Gastroesophageal sphincter (tissue), 4 donors: ENCODE measurements at regions not wholly inside any gene's neighbourhood (a gene's known extent, or its start where the extent isn't known, plus 50 kb on each side); places are given as distances from the start of the nearest gene placed in this dataset.

Experiments used
- ATAC-seq: fragments of 150-250 bp; one replicate; pipeline ENCODE4 v1.9.1; 2016; ENCODE audit warnings: mild to moderate bottlenecking, moderate library complexity
- H3K27ac ChIP-seq, 4 donors: fragments of 200-600 bp; sonication (generic) in 3 of 4; 1 replicate in 3 of 4; 2 replicates in 1 of 4; pipeline ENCODE4 v1.5.1; 2016 to 2019
- H3K27me3 ChIP-seq: fragments of 200-600 bp; sonication (generic); one replicate; pipeline ENCODE4 v1.5.1; 2019
- H3K36me3 ChIP-seq, 2 donors: fragments of 200-600 bp; sonication (generic); one replicate each; pipeline ENCODE4 v1.5.1; 2019; ENCODE audit warnings: control low read depth in 1 of 2
- H3K4me1 ChIP-seq, 3 donors: fragments of 200-600 bp; sonication (generic); 1 replicate in 2 of 3; 2 replicates in 1 of 3; pipeline ENCODE4 v1.5.1; 2016 to 2019; ENCODE audit warnings: control low read depth in 2 of 3
- H3K4me3 ChIP-seq, 2 donors: fragments of 200-600 bp; sonication (generic); one replicate each; pipeline ENCODE4 v1.5.1; 2019; ENCODE audit warnings: mild to moderate bottlenecking in 1 of 2, moderate library complexity in 1 of 2
- H3K9me3 ChIP-seq, 3 donors: fragments of 200-600 bp; sonication (generic); one replicate each; pipeline ENCODE4 v1.5.1; 2017 to 2019; ENCODE audit warnings: control low read depth in 2 of 3
- CTCF ChIP-seq, 4 experiments: fragments of 200-600 bp in 2 of 4; fragments of 450-650 bp in 2 of 4; sonication (generic) in 1 of 4; IDR thresholded peaks; one replicate each; pipeline ENCODE4 v1.5.1; 2017 to 2019; ENCODE audit warnings: antibody characterized with exemption in 4 of 4, mild to moderate bottlenecking in 2 of 4, moderate library complexity in 2 of 4
- EP300 ChIP-seq: sonication (generic); formaldehyde crosslinking; IDR thresholded peaks from one replicate; pipeline ENCODE4 v1.6.1; 2017; ENCODE audit warnings: antibody characterized with exemption, mild to moderate bottlenecking
- POLR2A ChIP-seq, 2 donors: fragments of 450-650 bp; IDR thresholded peaks; one replicate each; pipeline ENCODE4 v1.6.1; 2017; ENCODE audit warnings: antibody characterized with exemption in 2 of 2, mild to moderate bottlenecking in 2 of 2, moderate library complexity in 1 of 2
- POLR2AphosphoS5 ChIP-seq: sonication (generic); formaldehyde crosslinking; IDR thresholded peaks from one replicate; pipeline ENCODE4 v1.6.1; 2017; ENCODE audit warnings: antibody characterized with exemption
- WGBS, 2 donors: methylation state at CpG; one replicate each; pipeline ENCODE4 v1.1.5; 2018; ENCODE audit warnings: low coverage in 1 of 2; 5-methylcytosine and 5-hydroxymethylcytosine counted together

GRCh38 chr3:59641169-59641899 is 591.5 kb upstream of the CFAP20DC start:
- WGBS, 2 donors: 32 to 35% methylated on average over 6 to 7 of the region's 7 CpGs
- TF ChIP-seq POLR2AphosphoS5: peak; percentile 73
- TF ChIP-seq POLR2A (IDR thresholded peaks at IDR 0.05): no peak
- Histone ChIP-seq H3K4me1 (peaks cover 0 to 18% (median 3%) of the 10 kb centered on the region in 3 donors), H3K27ac (no peak overlapping the region), H3K4me3 (no peak overlapping the region), H3K27me3 (no peaks in the 10 kb centered on the region), H3K36me3 (no peaks in the 10 kb centered on the region), H3K9me3 (peaks cover 0 to 4% (median 0%) of the 10 kb centered on the region in 3 donors)
- peak; percentile 94 for ATAC-seq

- ATAC-seq: no peak
- TF ChIP-seq EP300 (no peak), POLR2AphosphoS5 (no peak), POLR2A (IDR thresholded peaks at IDR 0.05) (no peak), CTCF (IDR thresholded peaks at IDR 0.05) (no peak)
- no peaks in the 10 kb centered on the region for H3K27me3 ChIP-seq
- peaks cover 0 to 3% (median 0%) of the 10 kb centered on the region in 3 donors for H3K9me3 ChIP-seq
- no peaks in the 10 kb centered on the region for H3K36me3 ChIP-seq
- 26 to 70% methylated on average over 4 to 7 of the region's 8 CpGs for WGBS, 2 donors
- no peak overlapping the region for H3K27ac ChIP-seq
- no peak overlapping the region for H3K4me3 ChIP-seq
- H3K4me1 ChIP-seq: peaks cover 0 to 9% (median 0%) of the 10 kb centered on the region in 3 donors
Measured at GRCh38 chr3:59632760-59633573, 583.1 kb upstream of the CFAP20DC start.

- H3K27me3 ChIP-seq: no peaks in the 10 kb centered on the region
- no peak overlapping the region for H3K27ac ChIP-seq
- 83 to 93% methylated on average over 1 to 2 of the region's 2 CpGs for WGBS, 2 donors
- H3K4me1 ChIP-seq: peaks cover 0 to 9% (median 0%) of the 10 kb centered on the region in 3 donors
- H3K9me3 ChIP-seq: no peaks in the 10 kb centered on the region
- no peaks in the 10 kb centered on the region for H3K36me3 ChIP-seq
- ATAC-seq: no peak
- H3K4me3 ChIP-seq: no peak overlapping the region
- TF ChIP-seq CTCF (IDR thresholded peaks at IDR 0.05): no peak
- no peak for TF ChIP-seq EP300
- no peak for TF ChIP-seq POLR2AphosphoS5
- no peak for TF ChIP-seq POLR2A (IDR thresholded peaks at IDR 0.05)
Measured at GRCh38 chr3:59631482-59631881, 581.7 kb upstream of the CFAP20DC start.

GRCh38 chr3:59621037-59621436 is 571.2 kb upstream of the CFAP20DC start:
- Histone ChIP-seq H3K27me3 (no peaks in the 10 kb centered on the region), H3K4me1 (no peaks in the 10 kb centered on the region), H3K4me3 (no peak overlapping the region), H3K9me3 (no peaks in the 10 kb centered on the region), H3K27ac (no peak overlapping the region), H3K36me3 (no peaks in the 10 kb centered on the region)
- ATAC-seq: no peak
- WGBS, 2 donors: 60 to 77% methylated on average over 3 of the region's 3 CpGs
- TF ChIP-seq EP300 (no peak), POLR2A (IDR thresholded peaks at IDR 0.05) (no peak)

GRCh38 chr3:59620325-59620724 is 570.5 kb upstream of the CFAP20DC start:
- Histone ChIP-seq H3K27ac (no peak overlapping the region), H3K36me3 (no peaks in the 10 kb centered on the region), H3K4me3 (no peak overlapping the region), H3K4me1 (no peaks in the 10 kb centered on the region), H3K9me3 (no peaks in the 10 kb centered on the region), H3K27me3 (no peaks in the 10 kb centered on the region)
- ATAC-seq: no peak
- WGBS, 2 donors: 56 to 73% methylated on average over 4 of the region's 4 CpGs
- TF ChIP-seq EP300: no peak
- no peak for TF ChIP-seq CTCF (IDR thresholded peaks at IDR 0.05)
- TF ChIP-seq POLR2A (IDR thresholded peaks at IDR 0.05): no peak

- no peak overlapping the region for H3K4me3 ChIP-seq
- ATAC-seq: no peak
Measured at GRCh38 chr3:59612444-59612715, 562.6 kb upstream of the CFAP20DC start.

More at GRCh38 chr3:59612444-59612715, 562.6 kb upstream of the CFAP20DC start:
- WGBS, 2 donors: 90 to 100% methylated on average over 2 of the region's 2 CpGs
- Histone ChIP-seq H3K9me3 (peaks cover 0 to 14% (median 0%) of the 10 kb centered on the region in 3 donors), H3K27me3 (no peaks in the 10 kb centered on the region), H3K4me1 (no peaks in the 10 kb centered on the region), H3K27ac (no peak overlapping the region), H3K36me3 (no peaks in the 10 kb centered on the region)
- TF ChIP-seq EP300: no peak
- TF ChIP-seq POLR2A (IDR thresholded peaks at IDR 0.05): no peak
- no peak for TF ChIP-seq POLR2AphosphoS5
- TF ChIP-seq CTCF (IDR thresholded peaks at IDR 0.05): no peak
